Left forelimb (tissue), 1 donor: ENCODE measurements at regions not wholly inside any gene's neighbourhood (a gene's known extent, or its start where the extent isn't known, plus 50 kb on each side); places are given as distances from the start of the nearest gene placed in this dataset.
"Not testable (repeated sequence)": the region's sequence is repeated elsewhere in the genome, so short reads cannot be mapped to it uniquely, and the experiment has no call there.

Experiments
- DNase-seq: peaks from one replicate; pipeline ENCODE4 v3.0.0-alpha.2; 2018; ENCODE audit warnings: low spot score

- DNase-seq = no peak
Observed at GRCh38 chr17:5747276-5747675, 163.0 kb upstream of the NLRP1 start.

- DNase-seq = no peak
Observed at GRCh38 chr17:5747964-5748363, 163.7 kb upstream of the NLRP1 start.

- peak; percentile 28 for DNase-seq
Observed at GRCh38 chr17:5753421-5753820, 169.1 kb upstream of the NLRP1 start.

GRCh38 chr17:5757314-5757907, 173.1 kb upstream of the NLRP1 start:
- peak; percentile 42 for DNase-seq

GRCh38 chr17:5758651-5759050, 174.3 kb upstream of the NLRP1 start:
- DNase-seq = peak; percentile 15

- no peak for DNase-seq
Observed at GRCh38 chr17:5759501-5759925, 175.2 kb upstream of the NLRP1 start.

- DNase-seq = peak; percentile 14
Observed at GRCh38 chr17:5762191-5762590, 177.9 kb upstream of the NLRP1 start.

- DNase-seq = peak; percentile 15
Observed at GRCh38 chr17:5763595-5764306, 179.4 kb upstream of the NLRP1 start.

- peak; percentile 71 for DNase-seq
Observed at GRCh38 chr17:5769593-5770354, 185.5 kb upstream of the NLRP1 start.

GRCh38 chr17:5770441-5771270, 186.3 kb upstream of the NLRP1 start:
- no peak for DNase-seq

GRCh38 chr17:5771271-5771577, 186.9 kb upstream of the NLRP1 start:
- not testable (repeated sequence) for DNase-seq

GRCh38 chr17:5772017-5772416, 187.7 kb upstream of the NLRP1 start:
- not testable (repeated sequence) for DNase-seq

- DNase-seq = no peak
Observed at GRCh38 chr17:5772720-5773119, 188.4 kb upstream of the NLRP1 start.

GRCh38 chr17:5773816-5774360, 189.6 kb upstream of the NLRP1 start:
- DNase-seq = no peak

GRCh38 chr17:5775098-5775497, 190.8 kb upstream of the NLRP1 start:
- DNase-seq = no peak

- DNase-seq = no peak
Observed at GRCh38 chr17:5780476-5780875, 196.2 kb upstream of the NLRP1 start.

GRCh38 chr17:5781236-5781927, 197.1 kb upstream of the NLRP1 start:
- DNase-seq = no peak

- DNase-seq = no peak
Observed at GRCh38 chr17:5783269-5783668, 199.0 kb upstream of the NLRP1 start.

- no peak for DNase-seq
Observed at GRCh38 chr17:5783851-5784250, 199.5 kb upstream of the NLRP1 start.

- no peak for DNase-seq
Observed at GRCh38 chr17:5784791-5785190, 200.5 kb upstream of the NLRP1 start.

GRCh38 chr17:5785338-5785737, 201.0 kb upstream of the NLRP1 start:
- DNase-seq = no peak
